RCC 7860 (cell line): ENCODE measurements at regions not wholly inside any gene's neighbourhood (a gene's known extent, or its start where the extent isn't known, plus 50 kb on each side); places are given as distances from the start of the nearest gene placed in this dataset.
A peak's percentile ranks its signal among the peaks of the same experiment; 100 is the strongest.

ENCODE experiments used
- DNase-seq: peaks from one replicate; pipeline ENCODE4 v3.0.0-alpha.2; 2015; ENCODE audit warnings: low spot score
- FAIRE-seq: peaks from 2 replicates; lab custom pipeline; 2012; peaks lifted over from hg19 to GRCh38; lab: Jason Lieb, UNC

DNA sequence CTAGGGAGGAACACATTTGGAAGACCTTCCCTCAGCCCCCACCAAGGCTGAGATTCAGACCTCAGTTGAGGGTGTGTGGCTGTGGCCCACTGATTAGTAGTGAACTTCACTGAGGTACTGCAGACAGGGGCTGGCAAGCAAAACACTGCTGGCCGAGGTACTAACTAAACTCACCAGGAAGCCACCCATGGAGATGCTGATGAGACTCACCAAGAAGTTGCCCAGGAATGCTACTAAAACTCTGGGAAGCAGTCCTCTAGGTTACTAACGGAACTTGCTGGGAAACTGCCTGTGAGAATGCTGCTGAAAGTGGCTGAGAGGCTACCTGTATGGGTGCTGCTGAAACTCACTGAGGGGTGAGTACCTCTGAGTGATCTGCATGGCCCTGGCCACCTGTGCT lies 372.4 kb upstream of the RPS6KA3 start:
- no peak for DNase-seq
- FAIRE-seq: no peak

- DNase-seq (no peak), FAIRE-seq (no peak)
Observed at GRCh38 chrX:20637351-20637750, 370.6 kb upstream of the RPS6KA3 start.

DNA sequence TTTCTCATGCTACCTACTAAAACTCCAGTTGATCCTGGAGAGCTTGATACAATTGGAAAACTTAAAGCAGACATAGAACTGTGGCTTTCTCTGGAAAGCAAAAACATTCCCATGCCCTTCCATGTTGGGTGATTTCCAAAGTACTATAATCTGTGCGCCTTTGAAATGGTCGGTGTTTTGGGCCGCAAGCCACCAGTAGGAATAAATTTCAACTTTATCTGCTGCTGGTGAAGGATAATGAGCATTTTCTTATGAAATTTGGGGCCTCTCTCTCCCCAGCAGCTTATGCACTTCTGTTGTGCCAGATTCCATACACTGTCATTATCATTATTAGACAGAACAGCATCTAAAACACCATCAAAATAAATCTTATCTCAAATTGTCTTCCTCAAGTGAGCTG lies 366.7 kb upstream of the RPS6KA3 start:
- DNase-seq: no peak
- FAIRE-seq: no peak

DNA sequence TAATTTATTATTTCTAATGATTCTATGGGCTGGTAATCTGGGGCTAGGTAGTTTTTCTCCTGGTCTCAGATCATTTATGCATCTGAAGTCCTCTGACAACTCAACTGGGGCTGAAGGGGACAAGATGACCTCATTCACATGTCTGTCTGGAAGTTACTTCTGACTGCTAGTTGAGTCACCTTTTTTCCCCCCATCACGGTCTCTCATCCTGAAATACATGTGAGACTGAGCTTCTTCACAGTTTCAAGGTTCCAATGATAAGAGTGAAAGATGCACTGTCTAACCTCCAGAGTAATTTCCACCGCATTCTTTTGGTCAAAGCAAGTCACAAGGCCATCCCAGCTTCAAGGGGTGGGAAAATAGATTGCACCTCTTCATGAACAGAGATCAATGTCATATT lies 356.7 kb upstream of the RPS6KA3 start:
- DNase-seq (peak; percentile 89), FAIRE-seq (peak; percentile 99)

- peak; percentile 94 for FAIRE-seq
- DNase-seq: peak; percentile 77
Observed at GRCh38 chrX:20620306-20620705, 353.6 kb upstream of the RPS6KA3 start.

- DNase-seq (no peak), FAIRE-seq (no peak)
Observed at GRCh38 chrX:20609916-20610415, 343.3 kb upstream of the RPS6KA3 start.

DNA sequence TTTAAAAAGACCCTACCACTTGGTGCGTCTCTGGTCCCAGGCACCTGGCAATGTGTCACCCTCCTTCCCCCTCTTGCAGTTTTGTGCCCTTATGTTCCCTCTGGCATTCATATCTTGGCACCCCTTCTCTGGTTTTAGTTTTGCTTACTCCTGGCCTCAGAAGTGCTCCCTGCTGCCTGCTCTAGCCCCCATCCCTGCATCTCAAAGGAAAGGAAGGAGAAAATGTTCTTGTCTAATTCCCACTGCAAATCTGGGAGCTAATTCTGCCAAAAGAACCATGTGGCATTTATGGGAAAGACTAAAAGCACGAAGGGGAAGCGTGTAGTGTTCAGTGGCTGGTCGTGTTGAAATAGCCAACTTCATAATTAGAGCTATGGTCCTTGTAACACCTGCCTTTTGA lies 340.1 kb upstream of the RPS6KA3 start:
- no peak for FAIRE-seq
- no peak for DNase-seq

DNA sequence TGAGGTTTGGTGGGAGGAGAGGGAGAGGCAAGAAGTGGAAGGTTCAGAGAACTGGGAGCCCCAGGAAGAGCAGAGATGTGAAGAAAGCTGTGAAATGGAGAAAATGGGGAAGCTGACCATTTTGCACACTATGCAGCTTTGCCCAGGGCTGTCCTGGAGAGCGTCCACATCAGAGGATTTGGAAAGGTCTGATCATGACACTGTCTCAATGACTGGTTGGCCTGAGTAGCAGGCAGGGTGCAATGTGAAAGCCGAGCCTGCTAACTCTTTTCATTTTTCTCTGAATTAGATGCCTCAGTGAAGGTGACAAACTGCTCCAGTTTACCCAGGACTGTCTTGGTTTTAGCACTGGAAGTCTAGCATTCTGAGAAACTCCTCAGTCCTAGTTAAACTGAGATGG lies 330.1 kb upstream of the RPS6KA3 start:
- DNase-seq: no peak
- FAIRE-seq: no peak

DNA sequence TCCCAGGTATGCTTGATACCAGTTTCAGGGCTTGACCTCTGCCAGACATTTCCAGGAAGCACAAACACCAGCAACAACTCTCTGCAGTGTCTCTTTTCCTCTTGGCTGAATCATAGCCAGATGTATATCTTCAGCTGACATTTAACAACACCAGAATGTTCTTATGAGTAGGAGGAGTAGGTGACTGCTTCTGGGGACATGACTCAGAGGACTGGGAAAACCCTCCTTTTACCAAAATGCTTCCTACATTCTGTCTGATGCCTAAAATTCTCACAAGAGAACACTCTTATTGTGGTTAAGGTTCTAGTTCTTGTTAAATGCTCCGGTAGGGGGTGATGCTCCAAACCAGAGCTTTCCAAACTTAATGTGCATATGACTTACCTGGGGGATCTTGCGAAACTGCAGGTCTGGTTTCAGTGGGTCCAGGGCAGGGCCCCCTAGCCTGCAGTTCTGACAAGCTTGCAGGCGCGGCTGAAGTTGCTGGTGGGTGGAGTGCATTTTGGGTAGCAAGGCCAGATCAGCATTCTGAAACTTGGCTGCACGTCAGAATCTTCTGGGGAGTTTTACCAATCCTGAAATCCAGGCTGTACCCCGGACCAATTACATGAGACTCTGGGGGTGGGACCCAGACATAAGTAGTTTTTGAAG lies 329.3 kb upstream of the RPS6KA3 start:
- FAIRE-seq (peak; percentile 39), DNase-seq (peak; percentile 43)

GRCh38 chrX:20594985-20595384 lies 328.3 kb upstream of the RPS6KA3 start:
- DNase-seq: peak; percentile 5
- FAIRE-seq: no peak

DNA sequence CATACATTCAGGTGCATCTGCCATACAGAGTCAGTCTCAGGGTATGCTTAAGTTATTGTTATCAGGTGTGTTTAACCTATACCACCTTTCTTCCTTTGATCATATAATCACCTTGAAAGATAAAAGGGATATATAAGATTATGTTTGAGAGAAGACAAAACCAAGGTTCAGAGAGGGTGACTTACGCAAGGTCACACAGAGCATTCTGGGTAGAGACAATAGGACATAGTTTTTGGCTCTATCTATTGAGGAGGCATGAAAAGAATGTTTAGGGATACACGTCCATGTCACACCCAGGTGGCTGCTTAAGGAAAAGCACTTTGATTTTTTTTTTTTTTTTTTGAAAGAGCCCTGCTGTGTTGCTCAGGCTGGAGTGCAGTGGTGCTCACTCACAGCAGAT lies 327.1 kb upstream of the RPS6KA3 start:
- FAIRE-seq (no peak), DNase-seq (no peak)

- FAIRE-seq (no peak), DNase-seq (no peak)
Observed at GRCh38 chrX:20593402-20593801, 326.7 kb upstream of the RPS6KA3 start.

GRCh38 chrX:20591246-20591645 lies 324.5 kb upstream of the RPS6KA3 start:
- no peak for FAIRE-seq
- no peak for DNase-seq

DNA sequence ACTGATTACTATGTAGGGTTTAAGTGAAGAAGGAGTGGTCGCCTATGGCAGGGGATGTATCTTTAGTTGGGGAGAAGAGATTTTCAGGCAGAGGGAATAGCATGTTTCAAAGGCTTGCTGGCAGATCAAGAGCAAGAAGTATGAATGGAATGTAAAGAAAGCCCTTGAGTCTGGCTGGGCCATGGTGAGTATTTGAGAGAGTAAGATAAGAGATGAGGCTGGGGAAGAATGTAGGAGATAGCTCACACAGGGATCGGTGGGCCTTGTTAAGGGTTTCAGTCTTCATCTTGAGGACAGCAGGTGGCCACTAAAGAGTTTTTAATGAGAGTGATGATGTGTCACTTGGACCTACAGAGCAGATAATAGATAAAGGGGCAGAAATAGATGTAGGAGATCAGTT lies 319.1 kb upstream of the RPS6KA3 start:
- no peak for FAIRE-seq
- DNase-seq: no peak

DNA sequence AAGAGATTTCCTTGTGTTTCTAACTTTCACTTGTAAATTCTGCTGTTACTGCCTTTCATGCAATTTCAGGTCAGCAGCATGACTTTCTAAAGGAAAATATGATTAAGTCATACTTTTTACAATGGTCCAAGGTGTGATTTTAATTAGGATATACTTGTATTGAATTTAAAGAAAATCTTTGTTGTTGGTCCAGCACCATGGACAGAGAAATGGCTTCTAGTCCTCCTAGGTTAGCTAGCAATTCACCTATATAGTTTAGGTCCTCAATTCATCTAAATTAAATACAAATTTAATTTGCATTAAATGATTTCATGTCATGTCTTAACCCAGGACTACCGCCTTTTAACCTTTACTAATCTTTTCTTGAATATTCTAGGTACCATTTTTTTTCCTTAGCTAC lies 304.9 kb upstream of the RPS6KA3 start:
- DNase-seq: no peak
- FAIRE-seq: peak; percentile 46

DNA sequence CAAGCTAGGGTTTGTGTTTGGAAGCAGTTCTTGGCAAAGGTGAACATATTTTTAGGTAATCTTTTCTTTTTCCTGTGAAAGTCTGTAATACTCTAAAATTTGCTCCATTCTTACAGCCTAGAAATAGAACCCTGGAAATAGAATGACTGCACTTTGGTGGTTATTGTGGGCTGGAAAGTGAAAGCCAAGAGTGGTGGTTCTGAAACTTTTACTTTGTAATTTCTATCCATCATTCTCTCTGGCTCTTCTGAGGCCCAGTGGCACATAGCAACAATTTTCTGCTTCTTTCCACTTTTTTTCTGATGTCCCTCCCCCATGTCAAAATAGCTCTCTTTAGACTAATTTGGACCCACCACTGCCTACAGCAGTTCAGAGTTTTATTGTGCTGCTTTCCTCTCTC lies 300.4 kb upstream of the RPS6KA3 start:
- no peak for DNase-seq
- no peak for FAIRE-seq

DNA sequence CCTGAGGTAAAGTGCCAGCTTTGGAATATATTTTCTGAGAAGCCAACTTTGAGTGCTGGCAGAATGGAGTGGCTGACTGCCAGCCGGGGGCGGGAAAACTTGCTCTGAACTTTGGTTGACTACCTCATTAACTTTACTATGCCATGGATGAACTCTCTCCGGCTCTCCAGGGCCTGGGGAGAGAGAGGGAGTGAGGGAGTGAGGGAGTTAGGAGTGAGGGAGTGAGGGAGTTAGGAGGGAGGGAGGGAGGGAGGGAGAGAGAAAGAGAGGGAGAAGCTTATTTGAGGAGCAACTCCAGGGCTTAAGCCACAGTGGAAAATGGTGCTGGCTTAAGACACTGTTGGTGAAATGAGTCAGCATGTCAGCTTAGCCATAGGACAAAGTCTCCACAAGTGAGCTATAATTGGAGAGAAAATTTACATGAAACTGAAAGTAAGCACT lies 280.9 kb upstream of the RPS6KA3 start:
- DNase-seq: peak; percentile 60
- peak; percentile 76 for FAIRE-seq

GRCh38 chrX:20545538-20545937 lies 278.8 kb upstream of the RPS6KA3 start:
- DNase-seq (no peak), FAIRE-seq (no peak)

- no peak for DNase-seq
- FAIRE-seq: no peak
Observed at GRCh38 chrX:20542072-20542471, 275.4 kb upstream of the RPS6KA3 start.

- DNase-seq (no peak), FAIRE-seq (no peak)
Observed at GRCh38 chrX:20538974-20539373, 272.3 kb upstream of the RPS6KA3 start.

GRCh38 chrX:20531667-20532066 lies 265.0 kb upstream of the RPS6KA3 start:
- DNase-seq: no peak
- FAIRE-seq: no peak

GRCh38 chrX:20530406-20530921 lies 263.8 kb upstream of the RPS6KA3 start:
- peak; percentile 10 for DNase-seq
- FAIRE-seq: peak; percentile 61

DNA sequence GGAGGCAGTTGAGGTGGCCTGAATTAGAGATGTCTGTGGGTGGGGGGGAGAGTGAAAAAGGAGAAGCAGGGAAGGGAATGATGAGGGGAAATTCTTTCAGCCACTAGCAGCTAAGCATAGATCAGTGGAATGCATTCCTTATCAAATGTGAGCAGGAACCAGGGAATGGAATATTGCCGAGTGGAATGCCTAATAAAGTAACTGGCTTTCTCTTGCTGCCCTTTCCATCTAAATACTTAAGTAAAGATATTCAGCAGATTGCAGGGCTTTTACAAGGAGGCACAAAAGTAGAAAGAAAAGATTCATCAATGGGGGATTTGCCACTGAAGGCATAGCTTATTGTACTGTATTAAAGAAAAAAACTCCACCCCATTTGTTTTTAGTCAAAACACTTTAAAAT lies 263.0 kb upstream of the RPS6KA3 start:
- no peak for FAIRE-seq

More for the DNA sequence above, 263.0 kb upstream of the RPS6KA3 start:
- no peak for DNase-seq
